HepG2 (cell line): ENCODE measurements at regions not wholly inside any gene's neighbourhood (a gene's known extent, or its start where the extent isn't known, plus 50 kb on each side); places are given as distances from the start of the nearest gene placed in this dataset.

ENCODE experiments used
- ATAC-seq: fragments of 200-7000 bp; cut with Tn5 transposase; 3 replicates; pipeline ENCODE4 v1.9.1; 2020; ENCODE audit warnings: mild to moderate bottlenecking, moderate library complexity
- BruUV-seq: library from RNA; stranded (reverse); fragments of 400-500 nt; replicated peaks from 2 replicates; lab custom pipeline; 2021; lab: Mats Ljungman, UMichigan
- CTCF ChIA-PET: fragments of 300-600 bp; formaldehyde crosslinking; extraction: SDS; loops from one replicate; lab custom pipeline; 2021; ENCODE audit warnings: low total read pairs, inconsistent platforms, low intra/inter-chr PET ratio; lab: Yijun Ruan, JAX
- POLR2A ChIA-PET: fragments of 350-600 bp; sonication (Branson Sonifier 250); formaldehyde crosslinking; loops from one replicate; lab custom pipeline; 2020; ENCODE audit warnings: antibody characterized with exemption, inconsistent platforms; lab: Yijun Ruan, JAX
- DNase-seq: peaks from one replicate; pipeline ENCODE4 v3.0.0-alpha.2; 2015; ENCODE audit warnings: low spot score
- FAIRE-seq: peaks from 3 replicates; lab custom pipeline; 2011; peaks lifted over from hg19 to GRCh38; lab: Jason Lieb, UNC
- H2AFZ ChIP-seq: one replicate; pipeline ENCODE4 v1.6.1; 2011; ENCODE audit warnings: low read length, inconsistent platforms
- H3K27ac ChIP-seq: fragments of 300-600 bp; 3 replicates; pipeline ENCODE4 v1.8.0; 2011; ENCODE audit warnings: mixed run types, mild to moderate bottlenecking, mixed read lengths, low read length, inconsistent platforms; ENCODE audit not compliant: insufficient read depth; ENCODE audit errors: extremely low read length
- H3K27me3 ChIP-seq, 2 experiments: fragments of 200-600 bp in 1 of 2; 2 replicates in 1 of 2; 3 replicates in 1 of 2; pipeline versions ENCODE4 v1.6.0 to v1.8.0; 2011; ENCODE audit warnings: low read length in 2 of 2, mild to moderate bottlenecking in 2 of 2, moderate library complexity in 2 of 2, inconsistent platforms in 1 of 2; ENCODE audit not compliant: insufficient read depth in 2 of 2, control insufficient read depth in 1 of 2
- H3K36me3 ChIP-seq, 2 experiments: fragments of 200-600 bp in 1 of 2; replicated peaks in 1 of 2; 2 replicates in 1 of 2; 3 replicates in 1 of 2; pipeline versions ENCODE4 v1.5.1 to v1.8.0; 2011; ENCODE audit warnings: low read length in 2 of 2, inconsistent platforms in 1 of 2; ENCODE audit not compliant: insufficient read depth in 2 of 2, control insufficient read depth in 1 of 2
- H3K4me1 ChIP-seq: 2 replicates; pipeline ENCODE4 v1.5.1; 2012; ENCODE audit warnings: low read length, inconsistent platforms; ENCODE audit not compliant: insufficient read depth
- H3K4me2 ChIP-seq: 2 replicates; pipeline ENCODE4 v1.6.0; 2011; ENCODE audit warnings: low read depth, low read length, inconsistent platforms
- H3K4me3 ChIP-seq, 3 experiments: fragments of 200-600 bp in 1 of 3; sonication (generic), shearing (Covaris generic) in 1 of 3; replicated peaks in 1 of 3; 2 replicates each; pipeline ENCODE4 v1.5.1; 2011 to 2016; ENCODE audit warnings: low read length in 3 of 3, inconsistent platforms in 2 of 3, low read depth in 2 of 3, mild to moderate bottlenecking in 2 of 3, control low read depth in 1 of 3, mixed read lengths in 1 of 3; ENCODE audit not compliant: insufficient read depth in 1 of 3
- H3K79me2 ChIP-seq: one replicate; pipeline ENCODE4 v1.6.1; 2011; ENCODE audit warnings: low read length, inconsistent platforms; ENCODE audit not compliant: insufficient read depth
- H3K9ac ChIP-seq: 2 replicates; pipeline ENCODE4 v1.6.0; 2011; ENCODE audit warnings: mild to moderate bottlenecking, low read depth, low read length, inconsistent platforms; ENCODE audit not compliant: insufficient read depth
- H3K9me3 ChIP-seq: 2 replicates; pipeline ENCODE4 v1.5.1; 2012; ENCODE audit warnings: mild to moderate bottlenecking, low read length
- H4K20me1 ChIP-seq: 2 replicates; pipeline ENCODE4 v1.6.0; 2011; ENCODE audit warnings: inconsistent platforms, mild to moderate bottlenecking, low read length, moderate library complexity; ENCODE audit not compliant: insufficient read depth
- HNRNPUL1 ChIP-seq: fragments of 200-400 bp; formaldehyde crosslinking; IDR thresholded peaks from 2 replicates; pipeline ENCODE4 v1.6.1; 2017; ENCODE audit warnings: low read depth, mild to moderate bottlenecking, low read length, moderate library complexity
- MAF1 ChIP-seq: sonication (generic); formaldehyde crosslinking; IDR thresholded peaks from 2 replicates; pipeline ENCODE4 v1.5.0; 2020; ENCODE audit warnings: missing genetic modification reagents, borderline replicate concordance
- MAFK ChIP-seq, 2 experiments: IDR thresholded peaks in 1 of 2; conservative IDR thresholded peaks in 1 of 2; 2 replicates each; pipeline ENCODE4 v1.6.1; 2011; ENCODE audit warnings: improper control_type of control experiment in 2 of 2, low read length in 2 of 2
- MLLT10 ChIP-seq: sonication (generic); formaldehyde crosslinking; IDR thresholded peaks from 2 replicates; pipeline ENCODE4 v1.4.0; 2020; ENCODE audit warnings: missing genetic modification reagents
- NFIB ChIP-seq: sonication (generic); formaldehyde crosslinking; IDR thresholded peaks from 2 replicates; pipeline ENCODE4 v1.9.0; 2021; ENCODE audit warnings: missing genetic modification reagents, mild to moderate bottlenecking, borderline replicate concordance
- PAX8 ChIP-seq: sonication (generic); formaldehyde crosslinking; IDR thresholded peaks from 2 replicates; pipeline ENCODE4 v1.8.0; 2022; ENCODE audit warnings: mild to moderate bottlenecking, missing genetic modification reagents, borderline replicate concordance
- PCBP1 ChIP-seq: fragments of 200-400 bp; formaldehyde crosslinking; IDR thresholded peaks from 2 replicates; pipeline ENCODE4 v1.6.1; 2017; ENCODE audit warnings: mild to moderate bottlenecking, low read depth, low read length, borderline replicate concordance
- PLRG1 ChIP-seq: fragments of 450-650 bp; conservative IDR thresholded peaks from 2 replicates; pipeline ENCODE4 v1.6.1; 2016
- POLR2A ChIP-seq, 2 experiments: IDR thresholded peaks; 2 replicates each; pipeline ENCODE4 v1.6.1; 2011; ENCODE audit warnings: low read depth in 2 of 2, low read length in 2 of 2, mild to moderate bottlenecking in 1 of 2, moderate library complexity in 1 of 2; ENCODE audit not compliant: insufficient read depth in 1 of 2
- SATB2 ChIP-seq: sonication (generic); formaldehyde crosslinking; IDR thresholded peaks from 2 replicates; pipeline ENCODE4 v1.5.0; 2020; ENCODE audit warnings: missing genetic modification reagents
- STAG1 ChIP-seq: sonication (generic); formaldehyde crosslinking; IDR thresholded peaks from 2 replicates; pipeline ENCODE4 v1.4.0; 2020; ENCODE audit warnings: missing genetic modification reagents
- ZNF317 ChIP-seq: sonication (generic); formaldehyde crosslinking; IDR thresholded peaks from 2 replicates; pipeline ENCODE4 v1.5.0; 2020; ENCODE audit warnings: mild to moderate bottlenecking, missing genetic modification reagents
- ZNF546 ChIP-seq: sonication (generic); formaldehyde crosslinking; conservative IDR thresholded peaks from 2 replicates; pipeline ENCODE4 v1.8.1; 2023; ENCODE audit warnings: mild to moderate bottlenecking, missing genetic modification reagents
- ZNF652 ChIP-seq: IDR thresholded peaks from 2 replicates; pipeline ENCODE4 v1.6.1; 2016; ENCODE audit warnings: low read depth, borderline replicate concordance
- ZNF75D ChIP-seq: sonication (generic); formaldehyde crosslinking; IDR thresholded peaks from 2 replicates; pipeline ENCODE4 v1.8.1; 2023; ENCODE audit warnings: missing genetic modification reagents, mild to moderate bottlenecking, borderline replicate concordance
- in situ Hi-C: cut with HindIII; loops from 2 replicates; pipeline ENCODE4 v1.10.0; 2017; ENCODE audit warnings: low pct_unique_long_range_greater_than_20kb; ENCODE audit not compliant: extremely low pct_ligation_motif_present
- intact Hi-C: fragments of 100-400 bp; cut with micrococcal nuclease; formaldehyde crosslinking; loops from one replicate; pipeline ENCODE4 v1.10.0; 2022; ENCODE audit not compliant: unreplicated experiment
- TF ChIP-seq, protein P1 (sequence below): IDR thresholded peaks from 2 replicates; pipeline ENCODE4 v1.6.1; 2016; ENCODE audit warnings: control low read depth
- TF ChIP-seq, protein P2 (sequence below): sonication (generic); formaldehyde crosslinking; IDR thresholded peaks from 2 replicates; pipeline ENCODE4 v1.4.0; 2020; ENCODE audit warnings: missing genetic modification reagents

DNA sequence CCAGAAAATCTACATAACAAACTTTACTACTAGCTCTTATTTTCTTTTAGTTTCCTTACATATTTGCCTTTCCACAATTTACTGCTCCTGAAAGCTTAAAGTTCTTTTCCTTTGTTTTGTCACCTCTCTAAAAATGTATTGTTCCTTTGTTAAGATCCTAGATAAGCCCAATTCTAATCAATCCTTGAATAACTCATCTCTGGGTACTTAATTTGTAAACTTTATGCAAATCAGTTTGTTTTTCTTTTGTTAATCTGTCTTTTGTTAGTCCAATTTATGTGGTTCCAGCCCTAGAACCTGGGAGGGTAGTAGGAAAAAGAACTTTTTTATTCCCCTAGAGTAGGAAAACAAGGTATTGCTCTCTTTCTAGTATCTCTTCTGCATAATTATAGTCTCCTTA, 444.7 kb downstream of the PCDH10 start:
- H3K27ac ChIP-seq = no peak overlapping the region
- ATAC-seq (no peak), DNase-seq (no peak), FAIRE-seq (no peak)
- H3K9ac ChIP-seq = no peak overlapping the region
- H3K79me2 ChIP-seq = no peaks in the 10 kb centered on the region
- CTCF ChIA-PET = no interaction called here
- no peak overlapping the region for H3K4me3 ChIP-seq
- POLR2A ChIA-PET = no interaction called here
- intact Hi-C loops (no loop called here), in situ Hi-C loops (no loop called here)
- no peaks in the 10 kb centered on the region for H3K36me3 ChIP-seq
- H3K9me3 ChIP-seq = no peaks in the 10 kb centered on the region
- no peaks in the 10 kb centered on the region for H3K27me3 ChIP-seq
- no TSS peak for BruUV-seq
- no peak overlapping the region for H2AFZ ChIP-seq
- TF ChIP-seq NFIB (CRISPR knock-in tag) = no peak
- no peak for TF ChIP-seq HNRNPUL1
- TF ChIP-seq MAFK (conservative IDR thresholded peaks at IDR 0.05 in 1 of 2, IDR thresholded peaks at IDR 0.05 in 1 of 2; ENCODE audit: low read length in 2 of 2) = no peak
- TF ChIP-seq ZNF652 = no peak
- TF ChIP-seq PLRG1 = no peak
- TF ChIP-seq, protein P1, sequence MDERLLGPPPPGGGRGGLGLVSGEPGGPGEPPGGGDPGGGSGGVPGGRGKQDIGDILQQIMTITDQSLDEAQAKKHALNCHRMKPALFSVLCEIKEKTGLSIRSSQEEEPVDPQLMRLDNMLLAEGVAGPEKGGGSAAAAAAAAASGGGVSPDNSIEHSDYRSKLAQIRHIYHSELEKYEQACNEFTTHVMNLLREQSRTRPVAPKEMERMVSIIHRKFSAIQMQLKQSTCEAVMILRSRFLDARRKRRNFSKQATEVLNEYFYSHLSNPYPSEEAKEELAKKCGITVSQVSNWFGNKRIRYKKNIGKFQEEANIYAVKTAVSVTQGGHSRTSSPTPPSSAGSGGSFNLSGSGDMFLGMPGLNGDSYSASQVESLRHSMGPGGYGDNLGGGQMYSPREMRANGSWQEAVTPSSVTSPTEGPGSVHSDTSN (CRISPR knock-in tag) = no peak
- TF ChIP-seq MLLT10 (CRISPR knock-in tag) = no peak
- no peak for TF ChIP-seq MAF1 (CRISPR knock-in tag)
- TF ChIP-seq PCBP1 = no peak
- no peak for TF ChIP-seq SATB2 (CRISPR knock-in tag)
- TF ChIP-seq ZNF317 = no peak
- no peak for TF ChIP-seq ZNF75D (CRISPR knock-in tag)
- TF ChIP-seq, protein P2, sequence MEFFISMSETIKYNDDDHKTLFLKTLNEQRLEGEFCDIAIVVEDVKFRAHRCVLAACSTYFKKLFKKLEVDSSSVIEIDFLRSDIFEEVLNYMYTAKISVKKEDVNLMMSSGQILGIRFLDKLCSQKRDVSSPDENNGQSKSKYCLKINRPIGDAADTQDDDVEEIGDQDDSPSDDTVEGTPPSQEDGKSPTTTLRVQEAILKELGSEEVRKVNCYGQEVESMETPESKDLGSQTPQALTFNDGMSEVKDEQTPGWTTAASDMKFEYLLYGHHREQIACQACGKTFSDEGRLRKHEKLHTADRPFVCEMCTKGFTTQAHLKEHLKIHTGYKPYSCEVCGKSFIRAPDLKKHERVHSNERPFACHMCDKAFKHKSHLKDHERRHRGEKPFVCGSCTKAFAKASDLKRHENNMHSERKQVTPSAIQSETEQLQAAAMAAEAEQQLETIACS (CRISPR knock-in tag) = no peak
- TF ChIP-seq ZNF546 (CRISPR knock-in tag) = no peak
- no peak for TF ChIP-seq STAG1 (CRISPR knock-in tag)
- no peak for TF ChIP-seq POLR2A (IDR thresholded peaks at IDR 0.05; ENCODE audit: insufficient read depth in 1 of 2, low read depth in 2 of 2, low read length in 2 of 2)
- no peak for TF ChIP-seq PAX8 (CRISPR knock-in tag)
- no peaks in the 10 kb centered on the region for H3K4me1 ChIP-seq
- no peaks in the 10 kb centered on the region for H4K20me1 ChIP-seq
- H3K4me2 ChIP-seq = no peak overlapping the region
